B cell (primary cell): ENCODE measurements at regions not wholly inside any gene's neighbourhood (a gene's known extent, or its start where the extent isn't known, plus 50 kb on each side); places are given as distances from the start of the nearest gene placed in this dataset.
"Not testable (repeated sequence)": the region's sequence is repeated elsewhere in the genome, so short reads cannot be mapped to it uniquely, and the experiment has no call there.

Experiments
- EZH2 ChIP-seq: IDR thresholded peaks from 2 replicates; pipeline ENCODE4 v1.6.1; 2012; ENCODE audit warnings: borderline replicate concordance, low read depth, mild to moderate bottlenecking, moderate library complexity, low read length; ENCODE audit not compliant: insufficient read depth, poor library complexity, severe bottlenecking
- TF ChIP-seq, protein P1 (sequence below): fragments of 200-600 bp; IDR thresholded peaks from one replicate; pipeline ENCODE4 v1.8.0; 2022; ENCODE audit warnings: antibody characterized with exemption, mild to moderate bottlenecking

DNA sequence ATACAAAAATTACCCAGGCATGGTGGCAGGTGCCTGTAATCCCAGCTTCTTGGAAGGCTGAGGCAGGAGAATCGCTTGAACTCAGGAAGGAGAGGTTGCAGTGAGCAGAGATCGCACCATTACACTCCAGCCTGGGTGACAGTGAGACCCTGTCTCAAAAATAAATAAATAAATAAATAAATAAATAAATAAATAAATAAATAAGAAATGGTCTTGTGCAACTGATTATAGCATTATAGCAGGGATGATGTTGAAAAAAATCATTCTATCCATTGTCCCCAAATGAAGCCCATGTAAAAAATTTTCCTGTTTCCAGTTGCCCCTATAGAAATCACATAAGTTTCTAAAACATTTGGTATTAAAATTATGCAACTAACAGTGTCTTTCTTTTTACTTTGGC lies 100.5 kb downstream of the CMC2 start:
- not testable (repeated sequence) for TF ChIP-seq EZH2
- TF ChIP-seq, protein P1, sequence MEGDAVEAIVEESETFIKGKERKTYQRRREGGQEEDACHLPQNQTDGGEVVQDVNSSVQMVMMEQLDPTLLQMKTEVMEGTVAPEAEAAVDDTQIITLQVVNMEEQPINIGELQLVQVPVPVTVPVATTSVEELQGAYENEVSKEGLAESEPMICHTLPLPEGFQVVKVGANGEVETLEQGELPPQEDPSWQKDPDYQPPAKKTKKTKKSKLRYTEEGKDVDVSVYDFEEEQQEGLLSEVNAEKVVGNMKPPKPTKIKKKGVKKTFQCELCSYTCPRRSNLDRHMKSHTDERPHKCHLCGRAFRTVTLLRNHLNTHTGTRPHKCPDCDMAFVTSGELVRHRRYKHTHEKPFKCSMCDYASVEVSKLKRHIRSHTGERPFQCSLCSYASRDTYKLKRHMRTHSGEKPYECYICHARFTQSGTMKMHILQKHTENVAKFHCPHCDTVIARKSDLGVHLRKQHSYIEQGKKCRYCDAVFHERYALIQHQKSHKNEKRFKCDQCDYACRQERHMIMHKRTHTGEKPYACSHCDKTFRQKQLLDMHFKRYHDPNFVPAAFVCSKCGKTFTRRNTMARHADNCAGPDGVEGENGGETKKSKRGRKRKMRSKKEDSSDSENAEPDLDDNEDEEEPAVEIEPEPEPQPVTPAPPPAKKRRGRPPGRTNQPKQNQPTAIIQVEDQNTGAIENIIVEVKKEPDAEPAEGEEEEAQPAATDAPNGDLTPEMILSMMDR = not testable (repeated sequence)
